NCI-H748 (cell line): ENCODE measurements at regions not wholly inside any gene's neighbourhood (a gene's known extent, or its start where the extent isn't known, plus 50 kb on each side); places are given as distances from the start of the nearest gene placed in this dataset.

Experiments used
- DNase-seq: peaks from one replicate; lab custom pipeline; 2025; ENCODE audit not compliant: unreplicated experiment; lab: John Stamatoyannopoulos, UW

DNA sequence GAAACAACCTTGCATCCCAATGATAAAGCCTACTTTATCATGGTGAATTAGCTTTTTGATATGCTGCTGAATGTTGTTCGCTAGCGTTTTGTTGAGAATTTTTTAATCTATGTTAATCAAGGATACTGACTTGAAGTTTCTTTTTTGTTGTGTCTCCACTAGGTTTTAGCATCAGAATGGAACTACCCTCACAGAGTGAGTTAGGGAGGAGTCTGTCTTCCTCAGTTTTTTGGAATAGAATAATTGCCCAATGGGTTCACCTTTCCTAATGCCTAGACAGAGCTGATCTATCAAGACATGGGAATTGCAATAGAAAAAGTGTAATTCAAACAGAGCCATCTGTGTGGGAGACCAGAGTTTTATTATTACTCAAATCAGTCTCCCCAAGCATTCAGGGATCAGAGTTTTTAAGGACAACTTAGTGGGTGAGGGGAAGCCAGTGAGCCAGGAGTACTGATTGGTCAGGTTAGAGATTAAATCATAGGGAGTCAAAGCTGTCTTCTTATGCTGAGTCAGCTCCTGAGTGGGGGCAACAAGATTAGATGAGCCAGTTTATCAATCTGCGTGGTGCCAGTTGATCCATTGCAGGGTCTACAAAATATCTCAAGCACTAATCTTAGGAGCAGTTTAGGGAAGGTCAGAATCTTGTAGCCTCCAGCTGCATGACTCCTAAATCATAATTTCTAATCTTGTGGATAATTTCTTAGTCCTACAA lies 237.4 kb upstream of the PPP2R3A start:
- no peak for DNase-seq

DNA sequence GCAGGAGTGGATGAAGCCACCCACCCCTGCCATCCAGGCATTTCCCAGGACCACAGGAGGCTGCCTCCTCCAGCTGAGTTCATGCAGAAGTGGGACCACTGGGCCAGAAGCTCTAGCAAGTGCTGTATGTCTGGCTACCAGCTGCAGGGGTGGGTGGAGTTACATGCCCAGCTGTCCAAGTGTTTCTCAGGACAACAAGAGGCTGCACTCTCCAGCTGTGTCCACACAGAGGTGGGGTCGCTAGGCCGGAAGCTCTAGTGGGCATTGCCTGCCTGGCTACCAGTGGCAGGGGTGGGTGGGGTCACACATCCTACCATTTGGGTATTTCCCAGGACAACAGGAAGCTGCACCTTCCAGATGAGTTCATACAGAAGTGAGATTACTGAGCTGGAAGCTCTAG lies 234.0 kb upstream of the PPP2R3A start:
- DNase-seq = peak; percentile 78

DNA sequence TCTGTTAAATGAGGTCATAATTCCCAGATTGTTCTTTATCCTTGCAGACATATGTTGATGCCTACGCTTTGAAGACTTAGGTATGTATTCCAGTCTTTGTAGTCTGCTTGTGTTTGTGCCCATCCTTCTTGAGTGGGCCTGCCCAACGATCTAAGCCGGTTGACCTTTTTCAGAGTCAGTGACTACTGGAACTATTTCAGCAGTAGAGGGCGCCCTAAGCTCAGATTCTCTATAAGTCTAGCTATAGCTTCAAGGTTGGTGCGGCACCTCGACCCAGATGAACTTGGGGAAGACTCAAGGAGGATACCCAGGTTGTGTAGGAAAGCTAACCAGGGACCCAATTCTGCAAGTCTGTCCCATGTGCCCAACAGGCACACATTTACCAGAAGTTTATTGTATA lies 228.8 kb upstream of the PPP2R3A start:
- DNase-seq = peak; percentile 4

DNA sequence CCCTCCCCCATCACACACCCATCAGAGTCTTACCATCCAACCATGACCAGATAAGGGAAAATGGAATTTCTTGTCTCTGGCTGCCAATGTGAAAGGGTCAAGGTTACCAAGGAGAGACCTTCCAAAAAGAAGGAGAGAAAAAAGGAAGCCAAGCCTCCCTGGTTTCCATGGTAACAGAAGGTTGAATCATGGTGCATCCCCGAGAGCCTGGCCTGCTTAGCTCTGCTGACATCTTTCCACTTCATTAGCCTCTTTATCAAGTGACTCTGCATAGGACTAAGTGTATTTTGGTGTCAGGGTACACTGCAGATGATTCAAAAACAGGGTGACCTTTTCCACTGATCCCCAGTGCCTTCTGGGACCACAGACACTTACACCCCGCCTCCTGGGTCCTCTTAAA lies 225.7 kb upstream of the PPP2R3A start:
- no peak for DNase-seq

DNA sequence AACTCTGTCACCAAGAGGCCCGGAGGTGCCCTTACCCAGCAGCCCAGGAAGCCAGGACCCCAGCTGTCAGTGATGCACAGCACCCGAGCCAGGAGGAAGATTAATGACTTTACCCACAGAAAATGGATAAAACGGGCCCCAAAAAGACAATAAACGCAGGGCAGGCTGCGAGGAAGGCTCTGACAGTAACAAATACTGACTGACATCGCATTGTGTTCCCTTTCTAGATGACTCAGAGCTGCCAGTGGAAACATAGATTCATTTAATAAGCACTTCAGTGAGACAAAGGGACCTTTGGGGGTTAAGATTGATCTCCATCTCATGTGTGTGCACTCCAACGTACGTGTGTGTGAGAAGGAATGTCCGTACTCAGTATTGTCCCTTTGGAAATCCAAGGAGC lies 225.3 kb upstream of the PPP2R3A start:
- no peak for DNase-seq

DNA sequence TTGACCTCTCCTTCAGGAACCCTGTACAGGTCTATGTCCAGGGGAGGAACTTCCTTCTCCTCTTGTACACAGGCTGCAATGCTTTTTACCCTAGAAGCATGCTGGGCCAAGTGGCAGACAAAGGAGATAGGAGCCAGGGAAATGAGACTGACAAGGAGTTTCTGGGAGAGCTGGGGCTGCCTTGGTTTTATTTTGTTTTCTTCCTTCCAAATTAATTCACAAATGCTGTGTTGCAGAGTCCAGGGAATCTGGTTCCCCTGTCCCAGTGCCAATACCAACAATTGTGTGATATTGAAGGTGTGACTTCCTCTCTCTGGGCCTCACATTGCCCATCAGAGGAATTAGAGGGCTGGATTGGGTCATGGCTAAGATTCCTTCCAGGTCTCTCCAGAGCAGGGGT lies 224.8 kb upstream of the PPP2R3A start:
- DNase-seq = no peak

DNA sequence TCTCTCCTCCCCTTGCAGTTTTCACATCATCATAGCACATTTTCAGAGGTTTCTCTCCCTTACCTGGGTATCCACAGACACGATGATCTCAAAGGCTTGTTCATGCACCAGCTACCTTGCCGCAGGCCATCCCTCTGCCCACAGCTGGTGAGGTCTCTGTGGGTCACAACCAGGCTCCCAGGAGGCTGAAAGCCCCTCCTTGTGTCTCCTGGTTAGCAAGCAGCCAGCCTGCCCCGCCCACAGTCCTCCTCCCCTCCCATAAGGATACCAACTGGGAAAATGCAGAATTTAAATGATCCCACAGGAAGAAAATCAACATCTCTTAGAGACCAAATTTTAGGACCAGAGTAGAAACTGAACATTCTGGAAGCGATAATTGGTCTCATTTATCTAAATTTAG lies 213.5 kb upstream of the PPP2R3A start:
- no peak for DNase-seq

DNA sequence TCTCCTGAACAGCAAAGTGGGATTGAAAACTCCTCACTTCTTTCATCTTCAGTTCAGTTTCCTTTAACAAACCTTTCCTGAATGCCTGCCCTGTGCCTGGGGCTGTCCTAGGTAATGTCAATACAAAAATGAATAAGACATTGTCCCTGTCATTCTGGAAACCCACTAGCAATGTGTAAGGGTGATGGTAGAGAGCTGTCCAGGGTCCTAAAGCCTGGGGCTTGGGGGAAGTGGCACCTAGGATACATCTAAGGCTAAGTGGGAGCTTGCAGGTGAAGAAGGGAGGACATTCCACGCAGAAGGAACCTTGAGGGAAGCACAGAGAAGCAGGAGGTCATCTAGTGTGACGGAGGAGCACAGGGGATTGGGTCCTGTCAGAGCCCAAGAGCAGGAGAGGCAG lies 212.7 kb upstream of the PPP2R3A start:
- DNase-seq = no peak

DNA sequence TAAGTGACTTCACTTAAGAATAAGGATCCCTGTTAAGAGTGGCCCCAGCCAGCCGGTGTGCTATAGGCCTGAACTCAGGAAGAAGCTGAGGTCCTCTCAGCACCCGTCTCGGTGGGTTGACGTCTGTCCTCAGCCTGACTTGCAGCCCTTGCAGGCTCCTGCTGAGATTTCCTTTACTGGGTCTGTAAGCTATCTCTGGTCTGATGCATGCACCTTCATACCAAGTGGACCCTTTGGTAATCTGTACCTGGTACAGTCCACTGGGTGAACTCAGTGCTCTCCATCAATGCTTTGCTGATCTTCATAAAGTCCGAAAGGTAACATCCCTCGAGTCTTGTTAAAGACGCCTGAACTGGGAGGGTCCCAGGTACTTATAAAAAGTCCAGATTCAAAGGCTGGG lies 212.0 kb upstream of the PPP2R3A start:
- no peak for DNase-seq

DNA sequence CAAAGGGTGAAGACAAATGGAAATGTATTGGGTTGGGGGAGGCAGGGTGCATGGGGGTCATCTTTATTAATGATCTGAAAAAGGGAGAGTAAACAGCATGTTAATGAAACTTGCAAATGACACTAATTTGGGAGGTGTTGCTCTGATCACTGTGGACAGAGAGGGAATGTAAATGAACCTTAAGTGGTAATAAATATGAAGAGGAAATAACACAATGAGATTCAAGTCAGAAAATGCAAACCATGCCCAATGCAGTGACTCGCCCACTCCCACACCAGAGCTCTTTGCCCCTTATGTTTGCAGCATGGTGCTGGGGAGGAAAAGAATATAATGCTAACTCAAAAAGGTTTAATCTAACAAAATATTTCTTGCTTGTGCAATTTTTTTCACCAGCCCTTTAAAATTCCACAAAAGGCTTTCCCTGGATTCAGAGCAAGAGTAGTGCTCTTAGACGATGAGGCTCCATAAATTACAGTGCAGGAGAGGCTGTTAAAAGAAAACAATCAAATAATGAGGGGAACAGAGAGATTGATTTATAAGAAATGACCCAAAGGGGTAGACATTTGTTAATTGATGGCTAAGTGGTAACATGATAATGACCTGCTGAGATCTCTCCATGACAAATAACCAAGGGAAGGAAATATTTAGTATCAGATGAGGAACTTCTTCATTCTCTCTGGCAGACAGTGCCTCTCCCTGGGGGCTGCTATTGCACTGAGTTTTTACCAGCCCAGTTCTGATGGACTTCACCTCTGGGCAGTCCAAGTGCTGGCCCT lies 210.0 kb upstream of the PPP2R3A start:
- peak; percentile 48 for DNase-seq

DNA sequence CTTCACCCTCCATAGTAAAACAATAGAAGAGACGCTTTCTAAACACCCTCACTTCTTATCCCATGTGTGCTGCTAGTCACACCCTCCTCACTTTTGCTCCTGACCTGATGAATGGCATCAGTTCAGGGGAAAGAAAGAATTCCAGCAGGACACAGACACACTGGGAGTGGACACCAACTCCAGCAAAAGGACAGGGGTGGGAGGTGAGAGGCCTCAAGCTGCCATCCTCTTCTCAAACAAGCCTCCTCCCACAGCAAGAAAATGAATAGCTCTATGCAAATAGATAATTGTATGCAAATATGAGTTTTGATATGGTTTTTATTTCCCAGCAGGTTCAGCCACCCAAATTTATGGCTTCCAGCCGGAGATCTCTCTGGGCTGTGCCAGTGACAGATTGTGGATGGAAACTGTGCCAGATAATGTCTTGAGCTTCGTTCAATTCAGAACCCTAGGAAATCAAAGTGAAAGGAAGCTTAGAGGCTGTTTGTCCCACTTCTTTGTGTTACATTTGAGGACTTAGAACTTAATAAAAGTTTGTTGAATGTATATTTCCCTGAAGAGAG lies 209.3 kb upstream of the PPP2R3A start:
- no peak for DNase-seq

DNA sequence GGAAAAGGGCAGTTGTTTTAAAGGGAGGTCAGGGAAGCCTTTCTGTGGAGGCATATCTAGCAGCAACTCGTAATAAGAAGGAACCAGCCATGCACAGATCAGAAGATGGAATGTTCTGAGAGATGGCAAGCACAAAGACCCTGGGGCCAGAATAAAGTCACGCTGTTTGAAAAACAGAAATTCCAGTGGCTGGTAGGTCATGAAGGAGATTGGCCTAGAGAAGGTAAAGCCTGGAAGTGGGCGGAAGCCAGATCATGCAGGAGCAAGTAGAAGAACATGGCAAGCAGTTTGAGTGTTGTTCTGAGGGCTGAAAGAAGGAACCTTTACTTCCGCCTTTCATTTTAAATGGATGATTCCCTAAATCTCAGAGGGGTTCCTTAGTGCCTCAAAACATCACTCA lies 208.1 kb upstream of the PPP2R3A start:
- DNase-seq = no peak

DNA sequence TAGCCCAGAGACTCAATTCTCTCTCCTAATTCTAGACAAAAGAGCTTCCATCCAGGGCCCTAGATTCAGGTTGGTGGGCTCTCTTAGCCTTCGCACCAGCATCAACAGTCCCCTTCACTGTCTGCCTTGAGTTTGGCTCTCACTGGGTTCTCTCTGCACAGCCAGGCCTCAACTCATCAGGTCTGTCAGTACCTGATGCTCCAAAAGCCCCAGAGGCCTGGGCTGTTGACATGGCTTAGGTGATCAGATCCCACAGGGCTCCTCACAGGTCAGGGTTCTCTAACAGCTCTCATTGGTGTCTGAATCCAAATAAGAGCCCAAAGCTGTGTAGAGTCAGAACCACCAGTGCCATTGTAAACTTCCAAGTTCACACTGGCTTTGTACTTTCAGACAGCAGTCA lies 206.6 kb upstream of the PPP2R3A start:
- no peak for DNase-seq

DNA sequence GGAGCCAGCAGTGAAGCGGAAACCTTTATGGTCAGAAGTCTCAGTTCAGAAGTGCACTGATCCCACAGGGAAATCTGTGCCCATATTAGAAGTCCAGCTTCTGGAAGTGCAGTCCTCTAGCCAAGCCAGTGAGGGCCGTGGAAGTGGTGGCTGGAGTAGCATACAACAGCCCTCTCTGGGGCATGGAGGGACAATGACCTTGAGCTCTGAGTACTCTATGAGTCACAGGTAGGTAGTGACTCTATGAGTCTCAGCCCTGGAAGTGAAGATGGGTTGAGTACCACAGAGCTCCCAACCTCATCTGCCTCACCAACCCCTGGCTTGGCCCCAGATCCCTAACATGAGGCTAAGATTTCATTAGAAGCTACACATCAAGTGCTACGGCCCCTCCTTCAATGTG lies 205.9 kb upstream of the PPP2R3A start:
- no peak for DNase-seq

DNA sequence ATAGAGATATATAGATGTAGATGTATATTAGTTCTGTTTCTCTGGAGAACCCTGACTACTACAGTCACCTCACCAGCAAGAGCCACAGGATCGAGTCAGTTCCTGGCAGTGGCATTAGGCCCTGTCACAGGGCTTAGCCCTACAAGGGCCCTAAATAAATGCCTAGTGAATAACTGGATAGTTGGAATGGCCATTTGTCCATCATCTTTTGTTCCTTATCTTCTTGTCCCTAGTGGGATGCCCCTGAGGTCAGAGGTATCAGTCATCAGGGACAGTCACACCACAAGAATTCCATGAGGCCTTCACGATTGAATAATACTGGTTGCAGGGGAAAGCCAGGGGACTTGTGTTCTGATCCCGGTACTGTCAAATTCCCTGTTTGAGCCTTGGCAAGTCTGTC lies 204.9 kb upstream of the PPP2R3A start:
- DNase-seq = no peak

DNA sequence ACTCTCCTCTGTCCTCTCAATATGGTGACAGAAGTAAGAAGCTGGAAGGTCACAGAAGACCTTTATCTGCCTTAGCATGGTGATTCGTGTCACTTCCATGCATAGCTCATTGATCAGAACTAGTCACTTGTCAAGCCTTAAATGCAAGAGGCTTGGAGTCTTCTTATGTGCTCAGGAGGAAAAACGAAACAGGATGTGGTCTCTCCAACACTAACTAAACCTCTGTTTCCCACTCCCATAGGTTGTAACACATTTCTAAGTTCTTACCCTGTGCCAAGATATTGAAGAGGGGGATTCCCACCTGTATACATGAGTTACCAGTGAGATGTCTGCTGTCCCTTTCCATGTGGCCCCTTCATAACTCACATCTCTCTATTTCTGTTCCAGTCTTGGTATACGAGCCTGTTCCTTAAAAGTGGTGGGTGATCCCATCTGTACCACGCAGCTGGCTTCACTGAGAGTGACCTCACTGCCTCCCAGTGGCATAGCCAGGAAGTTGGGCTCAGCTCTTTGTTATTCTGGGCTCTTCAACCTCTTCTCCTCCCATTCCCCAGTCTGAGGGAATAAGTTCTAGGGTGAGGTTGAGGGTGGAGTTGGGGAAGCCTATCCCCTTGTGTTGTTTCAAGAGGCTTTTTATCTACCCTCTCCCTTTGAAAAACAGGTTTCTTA lies 203.2 kb upstream of the PPP2R3A start:
- peak; percentile 70 for DNase-seq

DNA sequence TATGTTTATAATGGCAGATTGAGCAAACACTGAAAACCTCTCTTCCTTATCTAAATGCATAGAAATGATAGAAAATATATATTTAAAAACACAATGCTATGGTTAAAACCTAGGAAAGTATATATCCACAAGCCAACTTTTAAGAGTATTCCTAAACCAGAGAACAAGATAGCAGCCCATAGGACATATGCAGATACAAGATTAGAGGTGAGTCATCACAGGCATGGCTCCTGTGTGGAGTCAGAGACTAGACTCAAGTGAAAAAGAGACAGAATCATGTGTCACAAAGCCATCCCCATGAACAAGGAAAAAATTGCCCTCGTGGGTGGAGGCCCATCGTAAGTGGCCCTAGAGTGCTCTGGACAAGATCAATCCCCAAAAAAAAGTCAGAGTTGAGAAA lies 199.4 kb upstream of the PPP2R3A start:
- no peak for DNase-seq

DNA sequence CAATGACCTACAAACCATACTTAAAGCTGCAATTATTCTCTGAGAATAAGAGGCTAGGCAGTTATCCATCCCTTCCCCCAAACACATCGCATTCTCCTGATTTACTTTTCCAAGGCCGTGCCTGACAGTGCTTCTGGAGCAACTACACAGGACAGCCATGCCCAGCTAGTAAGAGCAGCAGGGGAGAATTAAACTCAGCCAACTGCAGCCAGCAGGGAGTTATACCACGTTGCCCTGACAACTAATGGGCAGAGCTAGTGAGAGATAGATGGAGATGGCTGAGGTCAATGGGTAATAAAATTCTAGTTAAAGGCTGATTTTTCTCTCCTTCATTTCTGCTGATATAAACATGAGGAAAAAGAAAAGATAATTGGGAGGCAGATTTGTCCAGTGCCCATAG lies 193.8 kb upstream of the PPP2R3A start:
- peak; percentile 77 for DNase-seq

DNA sequence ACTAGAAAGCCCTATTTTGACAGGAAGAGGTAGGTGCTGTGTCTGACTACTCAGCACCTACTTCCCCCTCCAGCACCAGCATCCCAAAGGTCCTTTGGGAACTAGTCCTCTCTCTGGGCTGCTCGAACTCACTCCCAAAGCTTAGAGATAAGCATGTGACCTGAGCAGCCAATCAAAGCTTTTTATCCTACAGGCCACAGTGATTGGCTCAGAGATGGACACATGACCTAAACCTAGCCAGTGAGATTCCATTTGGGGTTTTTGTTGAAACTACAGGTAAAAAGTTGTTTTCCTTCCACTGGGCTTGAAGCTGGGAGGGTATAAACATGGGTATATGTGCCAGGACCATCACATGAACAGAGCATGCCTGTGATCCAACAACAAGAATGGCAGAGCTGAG lies 186.5 kb upstream of the PPP2R3A start:
- DNase-seq = no peak

DNA sequence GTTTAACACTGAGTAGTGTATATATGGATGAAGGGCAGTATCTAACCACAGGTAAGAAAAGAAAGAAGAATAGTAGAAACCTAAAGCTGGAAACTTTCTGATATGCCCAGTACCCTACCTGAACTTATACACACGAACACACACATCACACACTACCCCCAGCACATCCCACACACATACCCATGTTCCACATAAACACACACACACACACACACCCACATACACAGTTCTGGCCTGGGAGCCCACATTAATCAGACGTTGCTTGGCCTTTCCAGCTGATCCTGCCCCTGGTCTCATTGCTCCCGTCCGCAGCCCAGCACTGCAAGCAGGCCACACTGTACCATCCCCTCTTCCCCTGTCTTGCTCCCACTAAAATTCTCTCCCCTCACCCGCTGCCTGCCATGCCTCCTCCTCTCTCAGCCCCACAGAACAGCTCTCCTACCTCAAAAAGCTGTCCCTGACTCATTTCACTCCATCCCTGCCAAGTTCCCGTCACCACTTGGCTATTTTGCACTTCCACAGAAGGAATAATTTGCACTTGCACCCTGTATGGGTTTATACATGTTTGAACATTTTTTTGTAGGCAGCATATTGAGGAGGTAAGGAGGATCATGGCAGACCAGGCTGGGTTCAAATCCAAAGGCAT lies 185.8 kb upstream of the PPP2R3A start:
- no peak for DNase-seq

DNA sequence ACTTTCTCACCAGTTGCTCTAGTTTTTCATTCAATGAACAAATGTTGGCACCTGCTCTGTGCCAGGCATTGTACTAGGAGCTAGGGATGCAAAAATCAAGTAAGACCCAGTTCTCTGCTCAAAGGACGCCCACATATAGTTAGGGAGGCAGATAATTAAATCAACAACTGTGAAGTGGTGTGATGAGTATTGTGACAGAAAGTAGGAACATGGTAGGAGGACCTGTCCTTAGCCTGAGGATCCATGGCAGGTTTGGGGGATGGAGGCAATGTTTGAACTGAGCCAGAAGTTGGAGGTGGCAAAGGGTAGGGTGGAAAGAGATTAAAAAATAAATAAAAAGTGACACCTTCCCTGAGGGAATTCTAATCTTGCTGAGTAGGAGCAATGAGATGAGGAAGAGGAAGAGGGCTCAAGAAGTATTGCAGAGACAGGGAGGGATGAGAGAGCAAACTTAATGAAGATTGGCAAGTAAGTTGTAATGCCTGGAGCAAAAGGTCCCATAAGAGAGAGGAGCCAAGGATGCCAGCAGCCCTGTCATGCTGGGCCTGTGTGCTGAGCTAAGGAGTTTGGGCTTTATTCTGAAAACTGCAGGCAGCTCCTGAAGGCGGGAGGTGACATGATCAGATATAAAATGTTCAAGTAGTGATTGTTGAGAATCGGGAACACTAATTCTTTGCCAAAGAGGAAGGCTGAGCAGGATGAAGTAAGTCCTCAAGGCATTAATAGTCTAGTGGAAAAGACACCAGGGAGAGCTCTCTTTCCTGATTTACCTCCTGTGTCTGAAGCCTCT lies 184.3 kb upstream of the PPP2R3A start:
- DNase-seq = no peak
